ENCODE measurements at regions not wholly inside any gene's neighbourhood (a gene's known extent, or its start where the extent isn't known, plus 50 kb on each side); places are given as distances from the start of the nearest gene placed in this dataset.

GRCh38 chr14:45519766-45520165, 266.8 kb upstream of the MIS18BP1 start:
- no peak for TF ChIP-seq CTCF (optimal IDR thresholded peaks at IDR 0.05 in 1 of 3, IDR thresholded peaks at IDR 0.05 in 1 of 3, conservative IDR thresholded peaks at IDR 0.05 in 1 of 3; ENCODE audit: extremely low read depth in 1 of 3, insufficient read depth in 2 of 3, low read length in 3 of 3)
- TF ChIP-seq EZH2 (IDR thresholded peaks at IDR 0.05; ENCODE audit: low read length): no peak
